ENCODE measurements at regions not wholly inside any gene's neighbourhood (a gene's known extent, or its start where the extent isn't known, plus 50 kb on each side); places are given as distances from the start of the nearest gene placed in this dataset.

- DNase-seq = no peak
Observed at GRCh38 chr10:29131952-29132547, 156.8 kb upstream of the LYZL1 start.

DNA sequence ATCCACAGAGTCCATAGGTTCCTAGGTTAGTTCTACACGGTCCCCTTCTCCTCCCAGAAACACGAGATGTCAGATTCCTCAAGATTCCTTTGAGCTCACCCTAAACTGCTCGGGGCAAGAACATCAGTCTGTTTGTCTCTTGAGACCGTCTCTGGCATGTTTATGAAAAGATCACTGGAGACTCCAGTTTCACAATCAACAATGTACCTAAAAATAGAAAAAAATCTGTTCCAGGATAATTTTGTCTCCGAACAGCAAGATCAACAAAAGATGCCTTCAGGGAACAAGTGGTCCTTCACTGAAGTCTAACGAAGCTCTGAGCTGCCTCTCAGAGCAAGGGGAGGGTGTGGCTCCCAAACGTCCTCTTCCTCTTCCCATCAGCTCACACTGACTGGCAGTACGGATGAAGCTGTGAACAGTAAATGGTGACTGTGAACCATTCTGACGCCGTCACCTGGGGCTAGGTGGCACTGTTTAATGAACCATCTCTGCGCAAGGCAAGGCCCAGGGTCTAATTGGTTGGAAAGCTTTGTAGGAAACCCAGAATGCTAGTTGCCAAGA, 156.2 kb upstream of the LYZL1 start:
- DNase-seq = no peak

DNA sequence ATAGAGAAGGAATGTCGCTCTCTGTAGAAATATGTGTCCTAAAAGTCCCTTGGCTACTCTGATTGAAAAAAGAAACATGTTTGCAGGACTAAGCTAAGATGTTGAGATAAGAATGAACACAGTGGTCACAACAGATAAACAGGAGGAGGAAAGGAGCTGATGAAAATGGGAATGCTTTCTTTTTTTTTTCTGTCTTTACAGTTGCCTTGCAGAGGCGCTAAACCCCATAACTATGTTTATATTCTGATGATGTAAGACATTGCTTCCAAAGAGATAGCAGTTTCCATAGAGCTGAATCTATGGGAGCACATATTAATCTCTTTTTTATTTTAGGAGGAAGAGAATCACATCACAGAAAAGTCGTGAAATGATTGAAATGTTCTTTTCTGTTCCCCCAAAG, 153.5 kb upstream of the LYZL1 start:
- DNase-seq = no peak

DNA sequence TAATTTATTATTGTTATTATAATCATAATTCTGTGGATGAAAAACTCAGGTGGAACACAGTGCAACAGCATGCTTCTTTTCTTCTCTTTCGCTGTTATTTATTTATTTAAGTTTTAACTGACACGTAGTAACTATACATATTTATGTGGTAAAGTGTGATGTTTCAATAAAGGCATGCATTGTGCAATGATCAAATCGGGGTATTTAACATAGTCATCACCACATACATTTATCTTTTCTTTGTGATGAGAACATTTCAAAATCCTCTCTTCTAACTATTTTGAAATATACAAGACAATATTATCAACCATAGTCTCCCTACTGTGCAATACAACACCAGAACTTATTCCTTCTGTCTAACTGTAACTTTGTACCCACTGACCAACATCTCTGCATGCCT, 152.5 kb upstream of the LYZL1 start:
- no peak for DNase-seq

- DNase-seq = no peak
Observed at GRCh38 chr10:29140151-29140550, 148.7 kb upstream of the LYZL1 start.

DNA sequence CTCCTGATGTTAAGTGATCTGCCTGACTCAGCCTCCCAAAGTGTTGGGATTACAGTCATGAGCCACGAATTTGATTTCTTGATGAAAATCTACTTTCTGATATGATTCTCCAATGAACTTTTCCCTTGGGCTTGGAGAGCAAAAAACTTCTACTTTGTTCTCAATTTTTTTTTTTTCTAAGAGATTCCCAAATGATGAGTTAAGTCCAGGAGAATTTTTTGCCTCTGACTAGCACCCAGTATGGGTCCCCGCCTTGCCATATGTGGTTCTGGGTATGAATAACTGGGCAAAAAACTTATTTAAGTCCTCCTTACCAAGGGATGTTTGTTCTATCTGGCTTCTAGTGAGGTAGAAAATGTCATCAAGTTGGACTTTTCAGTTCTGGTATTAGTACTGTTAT, 147.9 kb upstream of the LYZL1 start:
- no peak for DNase-seq

GRCh38 chr10:29141761-29142160, 147.1 kb upstream of the LYZL1 start:
- DNase-seq = no peak

DNA sequence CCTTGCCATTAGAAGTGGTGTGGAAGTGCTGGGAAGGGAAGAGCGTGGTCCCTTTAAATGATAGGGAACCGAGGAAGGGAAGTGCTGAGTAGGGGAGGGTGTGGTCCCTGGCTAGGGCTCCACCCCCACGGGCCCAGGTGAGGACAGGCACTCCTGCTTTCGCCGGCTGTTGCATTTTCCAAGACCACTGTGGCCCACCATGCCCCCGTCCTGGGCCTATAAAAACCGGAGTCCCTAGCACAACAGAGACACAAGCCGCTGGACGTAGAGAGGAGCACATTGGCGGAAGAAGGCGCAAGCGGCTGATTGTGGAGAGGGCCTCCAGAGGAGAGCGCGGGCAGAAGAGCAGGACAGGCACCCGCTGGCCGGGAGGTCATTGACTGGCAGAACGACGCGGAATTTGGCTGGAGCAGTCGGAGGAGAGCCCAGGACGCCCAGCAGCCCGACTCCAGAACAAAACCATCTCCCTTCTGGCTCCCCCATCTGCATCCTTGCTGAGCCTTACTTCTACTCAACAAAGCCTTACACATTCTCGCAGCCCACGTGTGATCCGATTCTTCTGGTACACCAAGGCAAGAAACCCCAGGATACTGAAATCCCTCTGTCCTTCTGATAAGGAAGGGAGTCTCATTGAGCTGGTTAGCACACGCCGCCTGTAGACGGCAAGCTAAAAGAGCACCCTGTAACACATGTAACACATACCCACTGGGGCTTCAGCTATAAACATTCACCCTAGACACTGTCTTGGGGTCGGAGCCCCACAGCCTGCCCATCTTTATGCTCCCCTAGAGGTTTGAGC, 146.2 kb upstream of the LYZL1 start:
- DNase-seq = no peak

- no peak for DNase-seq
Observed at GRCh38 chr10:29144126-29144525, 144.7 kb upstream of the LYZL1 start.

- DNase-seq = no peak
Observed at GRCh38 chr10:29146311-29147100, 142.4 kb upstream of the LYZL1 start.

- no peak for DNase-seq
Observed at GRCh38 chr10:29150010-29150409, 138.9 kb upstream of the LYZL1 start.

GRCh38 chr10:29151005-29151404, 137.9 kb upstream of the LYZL1 start:
- no peak for DNase-seq

GRCh38 chr10:29157321-29157720, 131.5 kb upstream of the LYZL1 start:
- DNase-seq = no peak

GRCh38 chr10:29158066-29158465, 130.8 kb upstream of the LYZL1 start:
- no peak for DNase-seq

DNA sequence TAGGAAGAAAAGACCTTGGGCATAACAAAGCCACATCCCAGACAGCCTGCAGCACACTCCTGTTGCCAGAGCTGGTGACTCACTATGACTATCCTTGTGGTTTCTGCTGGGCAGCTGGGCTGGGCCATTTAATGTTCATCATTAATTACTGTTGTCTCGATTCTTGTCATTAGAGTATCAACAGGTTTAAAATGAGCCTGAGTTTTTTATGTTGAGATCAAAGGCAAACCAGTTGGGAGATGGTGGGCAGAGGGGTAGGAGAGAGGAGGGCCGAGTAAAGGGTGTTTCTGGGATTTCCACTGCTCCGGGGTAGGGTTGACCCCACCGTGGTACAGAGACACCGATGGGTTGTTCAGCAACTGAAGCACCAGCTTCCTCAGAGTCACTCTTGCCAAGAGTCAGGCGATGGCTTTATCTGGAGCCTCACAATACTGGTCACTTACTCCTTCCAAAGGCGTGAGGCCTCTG, 128.7 kb upstream of the LYZL1 start:
- DNase-seq = no peak

GRCh38 chr10:29163746-29164145, 125.1 kb upstream of the LYZL1 start:
- no peak for DNase-seq

DNA sequence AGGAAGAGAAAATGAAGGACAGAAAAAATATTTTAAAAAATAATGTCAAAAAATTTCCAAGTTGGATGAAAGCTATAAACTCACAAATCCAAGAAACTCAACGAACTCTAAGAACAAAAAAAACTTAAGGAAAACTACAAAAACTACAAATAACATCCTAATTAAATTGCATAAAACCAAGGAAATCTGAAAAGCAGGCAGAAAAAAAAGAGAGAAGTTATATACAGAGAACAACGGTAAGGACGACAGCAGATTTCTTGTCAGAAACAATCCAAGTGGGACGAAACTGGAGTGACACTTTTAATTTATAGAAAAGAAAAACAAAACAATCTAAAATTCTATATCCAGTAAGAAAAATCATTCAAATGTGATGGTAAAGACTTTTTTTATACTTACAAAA, 122.2 kb upstream of the LYZL1 start:
- no peak for DNase-seq

DNA sequence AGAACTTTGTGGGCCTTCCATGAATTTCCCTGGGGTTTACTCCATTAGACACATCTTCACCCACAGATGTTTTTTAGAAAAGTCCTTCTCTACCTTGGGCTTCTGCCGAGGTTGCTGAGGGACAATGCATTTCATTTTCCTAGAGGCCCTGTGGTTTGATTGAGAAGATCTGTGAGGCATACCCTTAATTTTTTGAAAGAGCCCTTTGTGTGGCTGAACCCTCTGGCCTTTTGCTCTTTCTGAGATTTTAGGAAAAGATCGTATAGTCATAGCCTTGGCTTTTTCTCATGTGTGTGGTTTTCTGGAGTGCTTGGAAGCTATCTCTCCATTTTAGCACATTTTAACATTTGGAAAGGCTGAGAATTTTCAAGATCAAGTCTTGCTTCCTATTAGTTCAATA, 119.8 kb upstream of the LYZL1 start:
- DNase-seq = no peak

DNA sequence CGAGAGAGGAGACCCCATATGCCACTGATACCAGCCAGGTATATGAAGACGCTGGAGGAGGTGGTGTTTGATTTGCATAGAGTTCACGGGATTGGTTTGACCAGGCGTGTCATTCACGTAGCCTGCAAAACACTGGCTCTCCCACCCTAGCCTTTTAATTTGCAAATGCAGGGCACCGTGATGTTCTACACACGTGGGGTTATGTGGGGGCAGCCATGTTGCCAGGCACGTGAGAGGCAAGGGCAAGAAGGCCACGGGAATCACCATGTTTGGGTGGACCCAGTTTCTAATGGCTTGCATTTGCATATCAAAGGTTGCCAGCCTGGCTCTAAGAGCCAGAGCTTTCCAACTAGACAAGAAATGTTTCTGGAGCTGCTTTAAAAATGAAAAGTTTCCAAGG, 117.2 kb upstream of the LYZL1 start:
- DNase-seq = no peak

GRCh38 chr10:29174389-29174788, 114.5 kb upstream of the LYZL1 start:
- no peak for DNase-seq

DNA sequence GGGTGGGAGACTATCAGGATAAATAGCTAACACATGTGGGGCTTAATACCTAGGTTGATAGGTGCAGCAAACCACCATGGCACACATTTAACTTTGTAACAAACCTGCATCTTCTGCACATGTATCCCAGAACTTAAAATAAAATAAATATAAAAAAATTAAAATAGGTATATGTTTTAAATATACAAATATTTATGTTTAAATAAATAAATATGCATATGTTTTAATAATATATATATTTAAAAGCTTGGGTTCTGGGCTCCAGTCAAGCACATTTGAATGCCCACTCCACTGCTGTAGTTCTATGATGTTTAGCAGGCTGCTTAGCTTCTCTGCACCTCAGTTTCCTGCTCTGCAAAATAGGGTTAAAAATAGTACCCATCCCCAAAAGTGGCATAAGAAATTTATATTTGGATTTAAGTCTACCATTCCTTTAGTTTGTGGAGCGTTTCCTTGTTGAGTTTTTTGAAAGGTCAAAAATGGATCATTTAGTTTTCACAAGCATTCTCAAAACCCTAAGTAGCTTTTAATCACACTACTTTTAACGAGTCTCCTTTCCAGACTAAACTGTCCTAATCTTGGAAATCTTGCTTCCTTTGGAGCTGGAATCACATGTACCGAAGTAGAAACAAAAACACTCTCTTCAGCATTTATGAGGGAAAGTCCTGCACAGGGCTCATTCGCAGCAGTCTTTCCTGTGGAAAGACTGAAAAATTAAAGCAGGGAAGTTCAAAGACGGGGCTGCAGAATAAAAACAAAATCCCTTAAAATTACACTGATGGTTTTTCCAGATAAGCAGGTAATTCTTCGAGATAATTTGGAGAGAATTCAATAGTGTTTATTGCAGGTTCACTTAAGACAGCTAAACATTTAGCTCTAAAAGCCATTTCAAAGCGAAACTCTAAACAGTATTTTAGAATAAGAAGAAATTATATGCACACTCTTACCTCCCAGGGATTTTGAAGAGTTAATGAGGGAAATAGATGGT, 111.7 kb upstream of the LYZL1 start:
- no peak for DNase-seq

DNA sequence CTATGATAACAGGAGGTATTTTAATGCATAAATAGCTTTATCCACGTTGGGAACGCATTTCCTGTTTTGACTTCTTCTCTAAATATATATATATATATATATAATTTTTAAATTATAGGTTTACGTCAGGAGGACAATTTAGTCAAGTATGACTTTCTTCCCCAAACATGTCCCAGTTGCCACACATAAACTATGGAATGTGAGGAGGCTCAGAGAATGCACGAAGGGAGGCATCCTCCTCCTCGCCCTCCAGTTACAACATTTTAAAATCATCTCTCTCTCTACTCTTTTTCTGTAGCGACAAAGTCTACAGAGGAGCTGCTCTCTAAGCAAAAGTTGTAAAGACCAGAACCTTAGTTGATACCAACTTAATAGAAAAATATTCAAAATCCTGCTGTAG, 106.9 kb upstream of the LYZL1 start:
- DNase-seq = no peak

Data from NCI-H1048 (cell line).